Activated T-cell treated with anti-CD3 and anti-CD28 coated beads for 4 hours (primary cell): ENCODE measurements at regions not wholly inside any gene's neighbourhood (a gene's known extent, or its start where the extent isn't known, plus 50 kb on each side); places are given as distances from the start of the nearest gene placed in this dataset.
"Not testable (repeated sequence)": the region's sequence is repeated elsewhere in the genome, so short reads cannot be mapped to it uniquely, and the experiment has no call there.

Experiments
- DNase-seq: peaks from one replicate; pipeline ENCODE4 v3.0.0-alpha.2; 2020

DNA sequence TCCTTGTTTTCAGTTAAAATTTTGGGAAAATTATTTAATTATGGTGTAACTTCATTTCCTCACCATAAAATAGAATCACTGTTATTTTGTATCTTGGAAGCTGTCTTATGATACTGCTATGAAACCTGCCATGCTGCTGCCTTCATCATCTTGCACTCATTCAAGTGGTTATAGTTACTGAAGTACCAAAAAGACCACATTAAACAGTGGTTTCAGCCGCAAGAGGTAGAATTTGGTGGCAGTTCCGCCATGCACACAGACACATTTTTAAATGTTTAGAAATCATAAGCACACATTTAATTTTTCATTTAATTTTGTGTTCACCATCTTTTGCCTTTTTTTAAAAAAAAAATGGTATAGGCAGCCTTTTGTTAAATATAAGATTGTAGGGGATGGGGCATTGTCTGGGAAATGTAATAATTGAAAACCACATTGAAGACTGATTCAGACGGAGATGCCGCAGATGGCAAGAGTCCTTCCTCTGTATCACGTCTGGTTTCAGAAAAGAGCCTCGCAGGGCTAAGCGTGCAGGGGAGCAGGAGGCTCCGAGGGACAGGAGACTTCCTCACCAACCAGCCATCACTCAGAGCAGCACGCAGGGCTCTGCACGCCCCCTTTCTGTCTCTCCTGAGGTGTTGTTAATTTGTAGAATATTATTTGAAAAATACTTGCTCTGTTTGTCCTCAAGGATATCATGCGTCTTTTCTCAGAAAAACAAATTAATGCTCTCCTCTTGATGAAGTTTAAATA, 115.2 kb upstream of the PELI2 start:
- no peak for DNase-seq

DNA sequence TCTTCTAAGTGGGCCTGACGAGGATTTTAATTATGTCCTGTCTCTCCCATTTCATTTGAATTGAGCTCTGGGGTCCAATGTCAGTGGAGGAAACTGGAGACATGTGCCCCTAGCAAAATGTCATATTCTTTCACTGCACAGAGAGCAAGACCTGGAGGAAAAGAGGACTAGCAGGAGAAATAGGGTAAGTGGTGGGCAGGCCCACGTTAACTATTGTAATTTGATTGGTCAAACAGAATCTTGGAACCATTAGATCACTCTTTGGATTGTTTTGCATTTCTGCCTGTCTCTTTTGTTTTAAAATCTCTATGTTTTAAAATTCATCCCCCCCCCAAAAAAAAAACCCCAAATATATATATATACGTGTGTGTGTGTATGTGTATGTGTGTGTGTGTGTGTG, 113.9 kb upstream of the PELI2 start:
- no peak for DNase-seq

DNA sequence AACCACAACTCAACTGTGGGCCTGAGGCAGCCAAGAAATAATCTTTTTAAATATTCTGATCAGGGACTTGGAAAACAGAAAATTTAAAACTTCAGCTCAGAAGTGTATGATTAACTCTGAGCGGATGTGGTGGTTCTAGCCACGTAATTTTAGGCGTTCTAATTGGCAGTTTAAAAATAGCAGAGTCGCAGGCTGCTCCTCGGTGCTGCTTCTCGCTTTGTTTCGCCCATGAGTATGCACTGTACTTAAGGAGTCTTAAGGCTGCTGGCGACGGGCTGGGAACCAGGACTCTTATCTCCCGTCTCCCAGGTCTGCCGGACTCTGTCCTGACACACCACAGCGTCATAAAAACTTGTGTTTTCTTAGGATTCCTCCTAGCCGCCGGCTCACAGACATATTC, 113.4 kb upstream of the PELI2 start:
- DNase-seq = no peak

DNA sequence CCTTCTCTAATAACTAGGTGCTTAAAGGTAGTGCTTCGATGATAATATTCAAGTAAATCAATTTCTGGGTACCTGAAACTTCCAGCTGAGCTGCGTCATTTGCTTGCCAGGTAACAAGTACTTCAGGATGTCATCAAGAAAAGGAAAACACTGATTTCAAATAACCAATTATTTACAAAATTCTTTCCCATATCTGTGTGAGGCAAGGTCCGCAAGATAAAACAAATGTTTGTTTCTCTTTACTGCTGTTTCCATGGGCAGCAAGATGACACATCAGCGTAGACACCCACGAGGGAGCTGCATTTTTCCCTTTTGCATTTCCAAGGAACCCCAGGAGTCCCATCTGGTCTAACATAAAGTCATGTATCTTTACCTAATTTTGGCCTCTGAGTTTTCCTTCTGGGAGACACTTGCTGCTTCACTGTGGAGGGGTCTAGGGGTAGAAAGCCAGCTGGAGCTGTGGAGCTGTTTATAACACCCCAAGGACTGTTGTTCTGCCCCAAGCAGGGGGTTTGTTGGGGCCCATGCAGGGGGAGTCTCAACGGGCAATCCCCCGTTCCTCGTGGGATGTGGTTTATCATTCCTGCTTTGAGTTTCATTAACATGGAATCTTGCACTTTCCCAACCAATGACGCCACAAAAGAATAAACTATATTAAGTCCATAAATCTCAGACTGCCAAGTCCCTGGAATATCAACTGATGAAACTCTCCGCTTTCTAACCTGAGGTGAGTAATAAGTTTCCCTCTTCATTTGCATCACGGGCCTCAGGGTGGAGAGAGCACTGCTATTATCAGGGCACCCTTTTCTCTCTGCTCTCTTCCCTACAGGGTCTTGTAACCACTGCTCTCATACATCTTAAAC, 112.8 kb upstream of the PELI2 start:
- no peak for DNase-seq

DNA sequence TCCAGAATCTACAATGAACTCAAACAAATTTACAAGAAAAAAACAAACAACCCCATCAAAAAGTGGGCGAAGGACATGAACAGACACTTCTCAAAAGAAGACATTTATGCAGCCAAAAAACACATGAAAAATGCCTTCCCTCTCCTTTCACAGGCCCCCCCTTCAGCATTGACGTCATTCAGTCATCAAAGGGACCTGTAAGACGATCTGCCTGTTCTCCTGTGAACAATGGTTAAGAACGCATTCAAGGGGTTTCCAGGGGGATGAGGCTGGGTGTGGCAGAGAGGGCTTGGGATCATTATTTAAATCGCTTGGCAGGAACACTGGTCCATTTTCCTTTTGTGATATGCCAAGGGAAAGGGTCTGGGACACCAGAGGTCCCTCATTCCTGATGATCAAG, 110.7 kb upstream of the PELI2 start:
- not testable (repeated sequence) for DNase-seq

DNA sequence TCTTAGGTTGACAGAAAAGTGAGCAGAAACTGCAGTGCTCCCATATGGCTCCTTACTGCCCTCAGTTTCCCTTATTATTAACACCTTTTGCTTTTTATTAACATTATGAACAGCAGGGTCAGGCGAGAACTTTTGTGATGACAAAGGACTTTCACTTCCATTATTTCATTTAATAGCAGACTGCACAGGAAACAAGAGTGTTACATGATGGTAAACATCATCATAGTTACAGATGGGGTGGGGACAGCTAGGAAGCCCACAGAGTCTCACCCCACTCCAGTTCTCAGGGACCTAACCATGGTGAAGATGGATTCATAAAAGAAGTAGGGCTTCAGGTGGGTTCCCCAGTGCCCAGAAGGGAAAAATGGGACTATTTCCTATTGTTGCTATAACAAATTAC, 110.1 kb upstream of the PELI2 start:
- no peak for DNase-seq

DNA sequence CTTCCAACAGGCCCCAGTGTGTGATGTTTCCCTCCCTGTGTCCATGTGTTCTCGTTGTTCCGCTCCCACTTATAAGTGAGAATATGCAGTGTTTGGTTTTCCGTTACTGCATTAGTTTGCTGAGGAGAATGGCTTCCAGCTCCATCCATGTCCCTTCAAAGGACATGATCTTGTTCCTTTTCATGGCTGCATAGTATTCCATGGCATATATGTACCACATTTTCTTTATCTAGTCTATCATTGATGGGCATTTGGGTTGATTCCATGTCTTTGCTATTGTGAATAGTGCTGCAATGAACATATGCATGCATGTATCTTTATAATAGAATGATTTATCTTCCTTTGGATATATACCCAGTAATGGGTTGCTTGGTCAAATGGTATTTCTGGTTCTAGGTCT, 109.5 kb upstream of the PELI2 start:
- DNase-seq = not testable (repeated sequence)

DNA sequence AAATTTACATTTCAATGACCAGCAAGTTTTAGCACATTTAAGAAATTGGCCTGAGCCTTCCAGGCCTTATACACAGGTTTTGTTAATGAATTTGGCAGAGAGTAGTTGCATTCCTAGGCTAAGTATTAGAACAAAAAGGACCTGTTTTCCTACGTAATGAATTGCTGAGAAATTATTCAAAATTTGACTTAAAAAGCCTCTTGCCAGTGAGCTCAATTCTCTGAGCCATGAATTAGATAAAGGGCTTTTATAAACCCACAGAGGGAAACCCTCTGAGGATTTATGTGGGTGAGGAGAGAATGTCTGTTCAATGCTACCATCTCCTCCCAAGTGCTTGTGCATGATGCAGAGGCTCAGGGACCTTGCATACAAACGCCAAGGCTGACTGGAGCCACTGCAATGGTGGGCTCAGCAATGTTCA, 94.5 kb upstream of the PELI2 start:
- DNase-seq = no peak

DNA sequence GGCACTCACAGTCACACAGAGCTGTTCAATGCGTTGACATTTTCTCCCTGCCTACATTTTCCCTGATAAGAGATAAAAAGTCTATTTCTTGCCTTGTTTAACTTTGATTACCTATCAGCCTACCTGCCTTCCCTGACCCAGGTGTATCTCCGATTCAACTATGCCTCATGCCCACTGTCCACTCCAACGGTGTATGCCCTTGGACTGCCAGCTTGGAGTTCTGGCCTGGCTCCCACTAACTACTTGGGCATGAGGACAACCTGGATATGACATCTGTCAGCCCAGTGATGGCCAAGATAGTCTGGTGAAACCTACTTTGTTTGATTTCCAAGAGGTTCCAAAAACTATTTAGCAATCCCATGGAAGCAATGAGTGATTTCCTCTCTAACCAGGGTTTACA, 93.0 kb upstream of the PELI2 start:
- no peak for DNase-seq

DNA sequence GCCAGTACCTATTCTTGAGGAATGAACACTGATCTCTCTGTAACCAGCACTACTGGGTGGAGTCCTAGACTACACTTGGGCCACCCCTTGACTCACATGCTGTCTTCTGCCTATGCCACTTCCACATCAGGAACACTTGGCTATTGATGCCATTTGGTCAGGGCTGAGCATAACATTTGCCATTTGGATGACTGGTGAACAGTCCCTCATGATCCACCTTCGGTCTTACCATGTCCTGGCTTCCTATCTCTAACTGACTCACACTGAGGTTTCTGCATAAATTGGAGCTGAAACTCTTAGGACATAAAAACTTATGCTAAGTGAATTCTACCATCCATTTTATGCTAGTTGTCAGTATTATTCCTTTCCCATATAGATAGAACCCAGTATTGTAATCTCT, 91.7 kb upstream of the PELI2 start:
- DNase-seq = no peak

DNA sequence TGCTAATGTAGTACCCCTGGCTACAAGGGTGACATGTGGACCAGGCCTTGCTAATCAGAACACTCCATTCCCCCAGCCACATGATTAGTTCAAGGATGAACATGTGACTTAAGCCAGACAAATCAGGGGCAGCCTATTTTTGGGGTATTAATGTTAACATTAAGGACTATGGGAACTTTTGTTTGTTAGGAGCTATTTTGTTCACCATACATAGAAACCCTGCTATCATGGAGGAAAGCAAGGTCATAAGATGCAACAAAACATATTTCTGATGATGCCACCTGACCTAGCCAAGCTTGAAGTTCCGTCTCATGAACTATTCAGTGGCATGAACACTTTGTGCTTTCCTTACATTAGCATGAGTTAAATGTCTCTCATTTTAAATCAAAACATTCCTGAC, 90.8 kb upstream of the PELI2 start:
- no peak for DNase-seq

DNA sequence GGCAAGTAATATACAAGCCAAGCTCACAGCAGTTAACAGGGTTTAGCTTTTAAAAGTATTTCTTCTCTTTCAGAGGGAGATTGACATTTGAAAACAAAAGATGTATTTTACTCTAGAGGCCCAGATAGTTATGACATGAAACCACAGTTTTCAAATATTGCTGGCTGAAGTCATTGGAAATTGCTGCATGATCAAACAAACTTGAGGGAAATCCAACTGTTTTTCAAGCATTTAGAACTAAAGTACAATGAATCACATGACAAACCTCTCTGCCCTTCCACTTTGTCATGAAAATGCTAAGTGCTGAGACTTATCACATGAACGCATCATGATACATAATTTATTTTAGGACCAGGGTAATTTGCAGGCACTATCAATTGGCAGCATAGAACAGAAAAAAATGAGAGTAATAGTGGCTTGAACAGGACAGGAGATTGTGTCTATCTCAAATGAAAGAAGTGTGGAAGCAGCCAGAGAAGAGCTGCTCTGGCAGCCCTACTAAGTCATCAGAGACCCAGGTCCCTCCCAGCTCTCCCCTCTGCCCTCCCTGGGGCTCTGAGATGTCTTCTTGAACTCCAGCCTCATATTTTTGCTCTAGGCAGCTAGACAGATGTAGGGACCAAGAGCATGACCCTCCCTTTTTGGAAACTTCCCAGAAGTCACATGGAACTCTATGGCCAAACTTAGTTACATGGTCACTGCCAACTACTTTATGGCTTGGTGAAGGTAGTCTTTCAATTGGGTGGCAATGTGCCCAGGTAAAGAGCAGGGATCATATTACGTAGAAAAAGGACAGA, 90.1 kb upstream of the PELI2 start:
- no peak for DNase-seq

DNA sequence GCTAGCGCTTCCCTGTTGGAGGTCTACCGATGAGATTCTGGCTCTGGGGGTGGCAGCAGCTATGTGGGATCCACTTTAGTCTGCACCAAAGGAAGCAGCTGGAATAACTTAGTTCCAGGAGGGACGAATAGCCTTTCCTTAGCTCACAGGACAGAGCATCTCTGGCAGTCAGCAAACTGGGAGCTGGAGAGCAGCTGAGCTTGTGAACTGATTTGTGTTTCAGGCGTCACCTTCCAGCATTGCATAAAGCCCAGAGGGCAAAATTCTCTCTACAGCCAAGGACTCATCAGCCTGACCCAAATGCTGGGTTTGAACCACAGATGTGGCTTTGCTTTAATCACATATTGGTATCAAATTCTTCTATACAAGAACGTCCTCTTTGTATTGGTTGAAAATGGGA, 81.9 kb upstream of the PELI2 start:
- DNase-seq = no peak

DNA sequence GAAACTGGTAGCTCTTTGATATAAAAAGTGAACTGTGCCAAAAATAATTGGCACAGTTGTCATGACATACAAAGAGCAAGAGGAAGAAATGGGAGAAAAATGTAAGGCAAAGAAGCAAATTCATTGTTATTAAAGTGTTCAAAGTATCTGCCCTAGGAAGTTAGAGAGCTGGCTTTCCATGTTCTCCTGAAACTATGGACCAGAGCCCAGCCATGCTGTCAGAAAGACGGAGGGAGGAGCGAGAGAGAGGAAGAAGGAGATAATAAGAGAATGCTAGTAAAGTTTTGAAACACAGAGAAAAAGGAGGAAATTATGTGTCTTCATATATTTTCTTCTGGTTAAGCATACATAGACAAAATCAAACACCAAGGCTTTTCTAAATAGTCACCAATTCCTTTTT, 78.1 kb upstream of the PELI2 start:
- no peak for DNase-seq

DNA sequence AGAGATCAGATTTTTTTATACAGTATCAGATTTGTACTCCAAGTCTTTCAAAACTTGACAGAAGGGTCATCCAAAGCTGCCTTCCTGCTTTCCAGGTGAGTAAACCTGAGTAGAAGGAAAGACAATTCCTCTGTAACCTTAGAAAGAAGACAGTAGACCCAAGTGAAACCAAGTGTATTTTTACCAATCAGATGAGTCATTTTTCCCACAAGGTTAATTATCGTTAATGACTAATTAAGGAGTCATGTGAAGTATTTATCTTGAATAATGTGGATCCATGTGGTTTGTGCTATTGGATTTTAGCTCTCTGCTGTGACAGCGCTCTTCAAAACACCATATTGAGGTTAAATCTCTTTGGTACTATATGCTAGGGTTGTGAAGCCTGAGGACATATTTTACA, 74.0 kb upstream of the PELI2 start:
- DNase-seq = no peak

DNA sequence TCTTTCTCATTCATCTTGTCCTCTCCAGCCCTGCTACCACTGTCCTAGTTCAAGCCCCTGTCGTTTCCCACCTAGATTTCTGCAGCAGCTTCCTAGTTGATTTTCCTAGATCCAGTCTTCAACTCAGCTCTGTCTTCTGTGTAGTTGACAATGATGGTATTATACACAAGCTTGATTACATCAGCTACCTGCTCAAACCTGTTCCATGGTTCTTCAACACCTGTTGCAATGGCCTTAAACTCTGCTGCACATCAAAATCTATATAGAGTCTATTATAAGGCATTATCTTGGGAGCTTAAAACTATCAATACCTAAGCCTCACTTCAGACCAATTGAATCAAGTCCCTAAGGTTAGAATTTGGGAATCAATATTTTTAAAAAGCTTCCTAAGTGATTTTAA, 71.7 kb upstream of the PELI2 start:
- DNase-seq = no peak

DNA sequence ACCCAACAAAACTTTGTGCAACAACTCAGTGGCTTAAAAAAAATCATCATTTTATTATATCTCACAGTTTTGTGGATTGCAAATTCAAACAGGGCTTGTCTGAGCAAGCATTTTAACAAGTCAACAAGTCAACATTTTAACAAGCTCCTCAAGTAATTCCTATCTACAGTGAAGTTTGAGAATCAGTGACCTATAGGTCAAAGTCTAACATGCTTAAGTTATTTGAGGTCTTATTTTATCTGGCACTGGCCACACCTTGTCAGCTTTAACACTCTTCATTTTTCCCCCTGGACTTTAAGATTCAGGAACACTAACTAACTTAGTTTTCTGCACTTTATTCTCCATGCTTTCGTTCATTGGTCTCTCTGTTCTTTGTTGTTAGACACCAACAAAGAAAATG, 71.2 kb upstream of the PELI2 start:
- DNase-seq = no peak

DNA sequence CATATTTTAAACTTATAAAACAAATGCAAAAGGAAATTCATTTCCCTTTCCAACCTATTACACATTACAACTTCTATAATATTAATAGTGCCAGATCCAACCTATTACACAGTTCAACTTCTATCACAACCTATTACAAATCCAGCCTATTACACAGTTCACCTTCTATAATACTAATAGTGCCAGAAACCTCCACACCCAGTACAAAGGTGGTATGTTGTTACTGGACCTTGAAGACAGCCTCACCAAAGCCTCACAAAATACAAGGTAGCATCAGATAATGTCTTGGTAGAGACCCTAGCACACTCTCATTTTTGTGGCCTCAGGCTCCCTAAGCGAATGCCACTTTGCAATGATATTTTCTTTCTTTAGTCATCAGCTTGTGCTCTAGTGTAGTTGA, 68.7 kb upstream of the PELI2 start:
- no peak for DNase-seq

DNA sequence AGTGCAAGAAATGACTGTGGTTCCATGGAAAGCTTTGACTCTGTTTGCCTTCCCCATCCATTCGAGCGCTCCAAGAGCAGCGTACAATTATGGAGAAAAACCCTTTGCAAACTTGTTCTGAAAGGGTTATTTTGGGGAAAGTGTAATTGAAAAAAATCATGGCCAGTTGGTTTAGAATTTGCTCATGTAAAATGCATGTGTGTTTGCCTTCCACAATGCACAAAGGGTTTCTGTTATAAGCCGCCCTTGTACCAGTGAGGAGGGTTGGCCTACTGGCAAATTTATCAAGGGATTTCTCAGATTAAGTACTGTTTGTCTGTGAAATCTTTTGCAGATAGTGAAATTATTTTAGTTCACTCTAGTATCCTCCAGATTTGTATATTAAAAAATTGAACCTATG, 62.7 kb upstream of the PELI2 start:
- no peak for DNase-seq

DNA sequence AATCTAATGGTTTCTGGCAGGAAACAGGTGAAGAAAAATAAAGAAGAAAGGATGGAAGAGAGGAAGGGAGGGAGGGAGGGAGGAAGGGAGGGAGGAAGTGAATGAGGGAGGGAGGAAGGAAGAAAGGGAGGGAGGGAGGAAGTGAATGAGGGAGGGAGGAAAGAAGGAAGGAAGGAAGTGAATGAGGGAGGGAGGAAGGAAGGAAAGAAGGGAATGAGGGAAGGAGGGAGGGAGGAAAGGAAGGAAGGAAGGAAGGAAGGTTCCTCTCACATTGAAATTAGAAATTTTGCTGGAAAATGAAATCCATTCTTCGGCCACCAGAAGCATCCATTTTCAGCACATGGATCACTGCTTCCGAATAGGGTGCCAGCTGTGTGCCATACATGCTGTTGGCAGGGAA, 62.2 kb upstream of the PELI2 start:
- no peak for DNase-seq

DNA sequence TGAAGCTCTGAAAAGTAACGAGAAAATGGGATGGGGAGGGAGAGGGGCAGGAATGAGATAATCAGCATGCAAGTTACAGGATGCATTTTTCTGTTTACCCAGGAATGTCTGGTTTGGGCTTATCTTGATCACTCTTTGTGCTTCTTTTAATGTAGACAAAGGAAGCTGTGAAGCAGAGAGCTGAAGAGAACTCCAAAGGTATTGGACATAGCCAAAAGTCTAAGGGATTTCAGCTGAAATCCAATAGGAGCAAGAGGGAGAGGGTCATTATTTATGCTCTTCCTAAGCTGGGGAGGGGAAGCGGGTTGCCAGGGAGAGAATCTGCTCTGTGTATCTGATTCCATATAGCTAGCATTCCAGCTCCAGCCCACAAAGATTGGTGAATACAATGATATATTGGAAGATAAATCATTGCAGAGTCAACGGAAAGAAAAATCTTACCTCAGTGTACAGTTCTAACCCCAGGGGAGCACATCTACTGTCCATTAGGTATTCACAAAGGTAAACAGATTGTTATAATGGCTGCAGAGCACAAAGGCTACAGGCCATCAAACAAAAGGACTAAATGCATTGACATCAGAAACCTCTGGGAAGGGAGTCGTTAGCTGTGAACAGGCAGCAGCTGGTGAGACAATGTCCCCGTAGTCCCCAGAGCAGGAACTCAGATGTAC, 61.0 kb upstream of the PELI2 start:
- DNase-seq = no peak

DNA sequence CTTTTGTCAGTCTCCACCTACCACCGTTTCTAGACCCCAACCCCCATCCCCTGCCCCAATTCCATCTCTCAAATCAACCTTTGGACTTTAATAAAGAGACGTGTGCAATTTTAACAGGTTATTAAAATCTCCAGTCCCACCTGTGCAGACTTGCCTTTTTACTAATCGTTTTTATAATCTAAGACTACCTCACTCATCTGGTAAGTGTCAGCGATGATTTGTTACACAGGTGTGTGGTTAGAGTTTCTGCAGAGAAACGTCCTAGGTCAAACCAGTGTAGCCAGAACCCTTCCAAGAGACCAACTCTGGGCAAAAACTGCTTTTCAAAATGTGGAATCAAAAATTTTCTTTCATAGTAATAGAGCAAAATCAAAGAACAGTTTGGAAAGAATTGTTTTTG, 60.4 kb upstream of the PELI2 start:
- DNase-seq = no peak

DNA sequence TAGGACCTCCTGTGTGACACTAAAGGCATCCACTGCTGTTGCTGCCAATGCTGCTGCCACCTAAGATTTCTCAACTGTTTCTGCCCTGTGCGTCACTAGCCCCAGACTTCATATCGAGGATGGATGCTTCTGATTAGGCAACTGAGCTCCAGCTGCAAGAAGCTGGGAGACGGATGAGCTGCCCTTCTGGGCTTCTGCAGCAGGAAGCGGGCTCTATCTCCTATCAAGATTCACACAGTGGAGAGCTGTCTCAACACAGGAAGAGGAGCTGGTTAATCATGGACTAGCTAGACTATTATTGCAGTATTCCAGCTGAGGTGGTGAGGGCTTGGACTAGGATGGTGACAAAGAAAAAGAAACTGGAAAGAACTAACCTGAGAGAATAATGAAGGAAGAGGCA, 59.2 kb upstream of the PELI2 start:
- no peak for DNase-seq
